ENCODE measurements at regions not wholly inside any gene's neighbourhood (a gene's known extent, or its start where the extent isn't known, plus 50 kb on each side); places are given as distances from the start of the nearest gene placed in this dataset.

GRCh38 chr2:41061356-41061755 is 609.5 kb upstream of the SLC8A1 start:
- no peaks in the 10 kb centered on the region for H3K4me1 Mint-ChIP-seq (ENCODE audit: low read depth)
- H3K36me3 Mint-ChIP-seq (ENCODE audit: low read depth): no peaks in the 10 kb centered on the region
- intact Hi-C loops (cut with micrococcal nuclease): no loop called here
- peaks cover 23% of the 10 kb centered on the region for H3K9me3 Mint-ChIP-seq
- no peak overlapping the region for H3K27ac Mint-ChIP-seq
- H3K27me3 Mint-ChIP-seq: no peaks in the 10 kb centered on the region
- H3K4me3 Mint-ChIP-seq: no peak overlapping the region

- Mint-ChIP-seq H3K27me3 (no peaks in the 10 kb centered on the region), H3K4me1 (ENCODE audit: low read depth) (no peaks in the 10 kb centered on the region), H3K9me3 (peaks cover 13% of the 10 kb centered on the region), H3K36me3 (ENCODE audit: low read depth) (no peaks in the 10 kb centered on the region), H3K4me3 (no peak overlapping the region), H3K27ac (no peak overlapping the region)
- intact Hi-C loops (cut with micrococcal nuclease): no loop called here
These were observed 610.4 kb upstream of the SLC8A1 start for GRCh38 chr2:41062336-41062735.

GRCh38 chr2:41066168-41066567 is 614.3 kb upstream of the SLC8A1 start:
- Mint-ChIP-seq H3K27ac (no peak overlapping the region), H3K36me3 (ENCODE audit: low read depth) (no peaks in the 10 kb centered on the region), H3K4me3 (no peak overlapping the region), H3K27me3 (no peaks in the 10 kb centered on the region), H3K9me3 (no peaks in the 10 kb centered on the region), H3K4me1 (ENCODE audit: low read depth) (no peaks in the 10 kb centered on the region)
- intact Hi-C loops (cut with micrococcal nuclease): no loop called here

DNA sequence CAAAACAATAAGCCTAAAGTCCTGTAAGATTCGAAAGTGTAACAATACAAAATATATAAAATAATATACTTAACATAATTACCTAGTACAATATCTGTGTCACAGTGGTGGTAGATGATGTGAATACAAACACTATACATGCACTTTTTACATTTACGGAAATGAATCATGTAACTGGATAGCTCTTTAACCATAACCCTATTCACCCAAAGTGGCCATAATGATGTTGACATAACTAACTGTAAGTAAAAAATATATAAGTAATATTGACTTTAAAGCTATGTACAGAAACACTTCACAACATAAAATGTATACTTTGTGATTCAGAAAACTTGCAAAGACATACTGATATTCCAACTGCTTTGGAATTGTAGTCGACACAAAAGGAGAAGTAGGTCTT is 616.9 kb upstream of the SLC8A1 start:
- H3K36me3 Mint-ChIP-seq (ENCODE audit: low read depth): no peaks in the 10 kb centered on the region
- no peaks in the 10 kb centered on the region for H3K9me3 Mint-ChIP-seq
- no peaks in the 10 kb centered on the region for H3K27me3 Mint-ChIP-seq
- intact Hi-C loops (cut with micrococcal nuclease): no loop called here
- no peaks in the 10 kb centered on the region for H3K4me1 Mint-ChIP-seq (ENCODE audit: low read depth)
- no peak overlapping the region for H3K4me3 Mint-ChIP-seq
- H3K27ac Mint-ChIP-seq: no peak overlapping the region

DNA sequence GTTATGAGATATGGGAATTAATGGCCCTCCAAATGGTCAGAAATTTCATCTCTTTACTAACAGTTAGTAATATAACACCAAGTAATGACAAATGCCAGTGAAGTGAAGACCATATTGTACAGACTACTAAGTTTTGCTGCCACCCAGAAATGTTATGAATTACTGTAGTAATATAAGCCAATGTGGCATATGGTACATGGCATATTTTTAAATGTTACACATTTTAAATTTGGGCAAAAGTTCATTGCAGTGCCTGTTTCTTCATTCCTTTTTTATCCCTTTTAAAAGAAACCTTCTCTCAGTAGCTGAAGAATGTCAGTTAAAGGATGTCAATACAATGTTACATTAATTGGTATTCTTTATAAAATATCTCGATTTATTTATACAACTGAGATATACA is 626.5 kb upstream of the SLC8A1 start:
- Mint-ChIP-seq H3K27me3 (no peaks in the 10 kb centered on the region), H3K4me1 (ENCODE audit: low read depth) (no peaks in the 10 kb centered on the region), H3K9me3 (no peaks in the 10 kb centered on the region), H3K4me3 (no peak overlapping the region), H3K36me3 (ENCODE audit: low read depth) (no peaks in the 10 kb centered on the region), H3K27ac (no peak overlapping the region)
- intact Hi-C loops (cut with micrococcal nuclease): no loop called here

DNA sequence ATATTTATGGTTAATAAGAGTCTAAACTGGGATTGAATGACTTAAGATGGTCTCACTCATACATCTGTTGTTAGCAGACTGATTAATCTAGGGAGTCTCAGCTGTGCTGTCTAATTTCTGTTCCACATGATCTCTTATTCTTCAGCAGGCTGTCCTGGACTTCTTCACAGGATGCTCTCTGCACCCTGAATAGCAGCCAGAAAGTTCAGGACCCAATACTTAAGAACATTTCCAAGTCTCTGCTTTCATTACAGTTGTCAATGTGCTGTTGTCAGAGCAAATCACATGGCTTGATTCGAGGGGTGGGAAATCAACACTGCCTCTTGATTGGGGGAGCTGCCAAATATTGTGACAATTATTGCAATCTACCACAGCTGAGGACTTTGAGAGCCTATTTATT is 627.1 kb upstream of the SLC8A1 start:
- Mint-ChIP-seq H3K4me1 (ENCODE audit: low read depth) (no peaks in the 10 kb centered on the region), H3K27me3 (no peaks in the 10 kb centered on the region), H3K27ac (no peak overlapping the region), H3K4me3 (no peak overlapping the region), H3K36me3 (ENCODE audit: low read depth) (no peaks in the 10 kb centered on the region), H3K9me3 (peaks cover under 1% of the 10 kb centered on the region)
- intact Hi-C loops (cut with micrococcal nuclease): no loop called here

DNA sequence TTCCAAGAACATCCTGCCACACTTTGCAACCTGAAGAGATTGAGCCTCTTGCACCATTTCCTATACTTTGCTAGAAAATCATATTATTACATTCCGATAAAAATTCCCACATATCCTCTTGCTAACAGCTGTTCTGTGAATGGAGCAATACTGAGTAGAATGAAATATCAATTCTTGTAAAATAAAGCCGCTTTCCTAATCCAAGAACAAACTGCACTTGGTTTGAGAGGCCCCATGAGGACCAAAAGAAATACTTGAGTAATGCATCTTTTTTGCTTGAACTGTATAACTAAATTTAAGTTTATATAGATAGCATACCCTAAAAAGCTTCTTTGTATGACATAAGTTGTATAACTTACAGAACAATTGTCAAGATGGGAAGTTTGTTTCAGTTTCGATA is 632.4 kb upstream of the SLC8A1 start:
- H3K27me3 Mint-ChIP-seq: no peaks in the 10 kb centered on the region

DNA sequence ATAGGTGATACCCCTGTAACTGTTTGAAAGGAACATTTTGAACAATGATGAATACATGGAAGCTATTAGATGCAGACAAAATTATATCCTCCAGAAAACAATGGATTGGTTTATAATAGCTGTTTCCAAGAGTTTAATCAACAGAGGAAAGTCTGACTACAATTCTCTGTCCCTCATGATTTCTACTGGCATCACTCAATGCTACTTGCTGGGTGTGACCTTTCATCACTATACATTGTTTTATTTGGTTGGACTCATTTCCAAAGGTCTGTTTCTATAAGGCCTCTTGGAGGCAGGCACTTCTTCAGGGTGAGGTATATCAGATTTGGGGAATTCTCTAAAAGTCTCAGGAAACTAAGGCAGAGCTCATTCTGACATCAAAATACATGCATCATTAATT is 636.1 kb upstream of the SLC8A1 start:
- H3K27ac Mint-ChIP-seq: no peak overlapping the region
- no peaks in the 10 kb centered on the region for H3K27me3 Mint-ChIP-seq
- intact Hi-C loops (cut with micrococcal nuclease): no loop called here
- H3K4me3 Mint-ChIP-seq: no peak overlapping the region
- peaks cover 11% of the 10 kb centered on the region for H3K9me3 Mint-ChIP-seq
- H3K36me3 Mint-ChIP-seq (ENCODE audit: low read depth): no peaks in the 10 kb centered on the region
- no peaks in the 10 kb centered on the region for H3K4me1 Mint-ChIP-seq (ENCODE audit: low read depth)

More for the DNA sequence above, 632.4 kb upstream of the SLC8A1 start:
- H3K27ac Mint-ChIP-seq: no peak overlapping the region
- H3K4me1 Mint-ChIP-seq (ENCODE audit: low read depth): no peaks in the 10 kb centered on the region
- intact Hi-C loops (cut with micrococcal nuclease): no loop called here
- H3K9me3 Mint-ChIP-seq: peaks cover 6% of the 10 kb centered on the region
- H3K36me3 Mint-ChIP-seq (ENCODE audit: low read depth): no peaks in the 10 kb centered on the region
- no peak overlapping the region for H3K4me3 Mint-ChIP-seq

GRCh38 chr2:41101281-41101680 is 649.4 kb upstream of the SLC8A1 start:
- Mint-ChIP-seq H3K9me3 (no peaks in the 10 kb centered on the region), H3K27ac (no peak overlapping the region)

DNA sequence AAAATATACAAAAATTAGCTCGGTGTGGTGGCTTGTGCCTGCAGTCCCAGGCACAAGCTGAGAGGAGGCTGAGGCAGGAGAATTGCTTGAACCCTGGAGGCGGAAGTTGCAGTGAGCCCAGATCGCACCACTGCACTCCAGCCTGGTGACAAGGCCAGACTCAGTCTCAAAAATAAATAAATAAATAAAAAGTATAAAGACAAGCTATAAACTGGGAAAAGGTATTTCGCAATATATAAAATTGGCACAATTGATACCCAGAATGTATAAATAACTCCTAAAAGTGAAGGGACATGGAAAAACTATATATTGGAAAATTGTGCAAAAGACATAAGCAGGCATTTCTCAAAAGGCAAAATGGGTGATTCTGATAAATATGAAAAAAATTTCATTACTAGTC is 657.9 kb upstream of the SLC8A1 start:
- Mint-ChIP-seq H3K9me3 (peaks cover 10% of the 10 kb centered on the region), H3K27ac (no peak overlapping the region), H3K4me1 (ENCODE audit: low read depth) (no peaks in the 10 kb centered on the region), H3K36me3 (ENCODE audit: low read depth) (no peaks in the 10 kb centered on the region), H3K27me3 (no peaks in the 10 kb centered on the region), H3K4me3 (no peak overlapping the region)
- intact Hi-C loops (cut with micrococcal nuclease): no loop called here

More at GRCh38 chr2:41101281-41101680, 649.4 kb upstream of the SLC8A1 start:
- intact Hi-C loops (cut with micrococcal nuclease): no loop called here
- Mint-ChIP-seq H3K4me1 (ENCODE audit: low read depth) (no peaks in the 10 kb centered on the region), H3K27me3 (no peaks in the 10 kb centered on the region), H3K4me3 (no peak overlapping the region), H3K36me3 (ENCODE audit: low read depth) (no peaks in the 10 kb centered on the region)

GRCh38 chr2:41111836-41112627 is 660.1 kb upstream of the SLC8A1 start:
- no peak overlapping the region for H3K4me3 Mint-ChIP-seq
- H3K36me3 Mint-ChIP-seq (ENCODE audit: low read depth): no peaks in the 10 kb centered on the region
- H3K9me3 Mint-ChIP-seq: peaks cover 10% of the 10 kb centered on the region
- H3K27me3 Mint-ChIP-seq: no peaks in the 10 kb centered on the region
- H3K4me1 Mint-ChIP-seq (ENCODE audit: low read depth): no peaks in the 10 kb centered on the region
- H3K27ac Mint-ChIP-seq: no peak overlapping the region
- intact Hi-C loops (cut with micrococcal nuclease): no loop called here

DNA sequence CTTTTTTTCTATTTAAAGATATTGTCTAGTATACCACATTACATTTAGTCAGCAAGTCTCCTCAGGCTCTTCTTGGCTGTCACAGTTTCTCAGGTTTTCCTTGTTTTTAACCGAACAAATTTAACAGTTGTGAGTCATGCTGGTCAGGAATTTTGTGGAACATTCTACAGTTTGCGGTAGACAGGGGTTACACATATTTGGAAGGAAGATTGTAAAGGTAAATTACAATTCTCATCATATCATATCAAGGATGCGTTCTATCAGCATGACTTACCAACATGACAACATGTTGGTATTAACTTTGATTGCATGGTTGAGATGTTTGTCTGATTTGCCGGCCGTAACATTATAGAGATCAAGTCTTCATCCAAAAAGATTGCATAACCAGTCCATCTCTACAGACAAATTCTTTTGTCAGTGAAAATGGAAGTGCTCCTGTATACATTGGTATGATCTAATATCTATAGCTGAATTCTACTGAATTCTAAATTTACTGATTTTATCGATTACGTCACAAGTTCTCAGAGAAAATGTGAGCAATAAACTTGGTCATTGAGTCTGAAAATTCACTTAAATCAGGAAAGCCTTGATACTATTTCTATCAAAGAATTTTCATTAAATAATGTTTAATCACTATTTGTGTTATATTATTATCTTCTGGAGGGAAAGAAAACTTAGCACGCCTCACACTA is 664.4 kb upstream of the SLC8A1 start:
- Mint-ChIP-seq H3K27ac (no peak overlapping the region), H3K4me1 (ENCODE audit: low read depth) (no peaks in the 10 kb centered on the region), H3K36me3 (ENCODE audit: low read depth) (no peaks in the 10 kb centered on the region), H3K4me3 (no peak overlapping the region), H3K9me3 (peaks cover 10% of the 10 kb centered on the region), H3K27me3 (no peaks in the 10 kb centered on the region)
- intact Hi-C loops (cut with micrococcal nuclease): no loop called here

GRCh38 chr2:41119489-41119888 is 667.6 kb upstream of the SLC8A1 start:
- Mint-ChIP-seq H3K4me1 (ENCODE audit: low read depth) (no peaks in the 10 kb centered on the region), H3K9me3 (peaks cover 6% of the 10 kb centered on the region), H3K36me3 (ENCODE audit: low read depth) (no peaks in the 10 kb centered on the region), H3K4me3 (no peak overlapping the region), H3K27me3 (no peaks in the 10 kb centered on the region), H3K27ac (no peak overlapping the region)
- intact Hi-C loops (cut with micrococcal nuclease): no loop called here

- Mint-ChIP-seq H3K27me3 (no peaks in the 10 kb centered on the region), H3K4me1 (ENCODE audit: low read depth) (no peaks in the 10 kb centered on the region), H3K9me3 (peaks cover 24% of the 10 kb centered on the region), H3K36me3 (ENCODE audit: low read depth) (no peaks in the 10 kb centered on the region), H3K4me3 (no peak overlapping the region), H3K27ac (no peak overlapping the region)
- intact Hi-C loops (cut with micrococcal nuclease): no loop called here
These were observed 671.5 kb upstream of the SLC8A1 start for GRCh38 chr2:41123341-41123740.

DNA sequence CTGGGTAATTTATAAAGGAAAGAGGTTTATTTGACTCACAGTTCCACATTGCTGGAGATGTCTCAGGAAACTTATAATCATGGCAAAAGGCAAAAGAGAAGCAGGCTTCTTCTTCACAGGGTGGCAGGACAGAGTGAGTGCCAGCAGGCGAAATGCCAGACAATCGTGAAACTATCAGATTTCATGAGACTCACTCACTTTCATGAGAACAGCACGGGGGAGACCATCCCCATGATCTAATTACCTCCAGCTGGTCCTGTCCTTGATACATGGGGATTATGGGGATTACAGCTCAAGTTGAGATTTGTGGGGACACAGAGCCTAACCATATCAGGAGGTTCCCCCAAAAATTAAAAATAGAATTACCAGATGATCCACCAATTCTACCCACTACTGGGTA is 675.5 kb upstream of the SLC8A1 start:
- intact Hi-C loops (cut with micrococcal nuclease): no loop called here
- Mint-ChIP-seq H3K27ac (no peak overlapping the region), H3K4me3 (no peak overlapping the region), H3K36me3 (ENCODE audit: low read depth) (no peaks in the 10 kb centered on the region), H3K4me1 (ENCODE audit: low read depth) (no peaks in the 10 kb centered on the region), H3K9me3 (peaks cover 24% of the 10 kb centered on the region), H3K27me3 (no peaks in the 10 kb centered on the region)
